PC-3 (cell line): ENCODE measurements at regions not wholly inside any gene's neighbourhood (a gene's known extent, or its start where the extent isn't known, plus 50 kb on each side); places are given as distances from the start of the nearest gene placed in this dataset.

Experiments
- EZH2phosphoT487 ChIP-seq: fragments of 300-600 bp; sonication (generic); IDR thresholded peaks from 2 replicates; pipeline ENCODE4 v1.6.1; 2018; ENCODE audit warnings: mild to moderate bottlenecking, antibody characterized with exemption, low read length, borderline replicate concordance
- TF ChIP-seq, protein P1 (sequence below): fragments of 300-600 bp; sonication (generic); conservative IDR thresholded peaks from 2 replicates; pipeline ENCODE4 v1.5.1; 2017; ENCODE audit warnings: antibody characterized with exemption, low read depth, mild to moderate bottlenecking, low read length

DNA sequence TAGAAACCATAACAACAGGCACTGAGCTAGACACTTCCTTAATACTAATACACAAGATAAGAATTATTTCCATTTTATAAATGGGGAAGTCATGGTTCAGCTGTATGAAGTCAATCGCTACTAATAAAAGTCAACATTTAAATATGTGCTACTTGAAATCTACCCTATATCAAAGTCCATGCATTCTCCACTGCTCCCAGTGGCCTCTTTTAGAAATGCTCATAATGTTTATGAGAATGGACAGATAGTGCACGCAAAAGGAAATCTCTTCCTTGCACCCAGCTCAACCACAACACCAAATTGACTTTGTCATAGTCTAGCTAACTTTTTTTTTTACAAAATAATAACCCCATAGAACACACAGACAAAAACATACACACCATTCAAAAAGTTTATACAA, 281.7 kb upstream of the CXADR start:
- TF ChIP-seq, protein P1, sequence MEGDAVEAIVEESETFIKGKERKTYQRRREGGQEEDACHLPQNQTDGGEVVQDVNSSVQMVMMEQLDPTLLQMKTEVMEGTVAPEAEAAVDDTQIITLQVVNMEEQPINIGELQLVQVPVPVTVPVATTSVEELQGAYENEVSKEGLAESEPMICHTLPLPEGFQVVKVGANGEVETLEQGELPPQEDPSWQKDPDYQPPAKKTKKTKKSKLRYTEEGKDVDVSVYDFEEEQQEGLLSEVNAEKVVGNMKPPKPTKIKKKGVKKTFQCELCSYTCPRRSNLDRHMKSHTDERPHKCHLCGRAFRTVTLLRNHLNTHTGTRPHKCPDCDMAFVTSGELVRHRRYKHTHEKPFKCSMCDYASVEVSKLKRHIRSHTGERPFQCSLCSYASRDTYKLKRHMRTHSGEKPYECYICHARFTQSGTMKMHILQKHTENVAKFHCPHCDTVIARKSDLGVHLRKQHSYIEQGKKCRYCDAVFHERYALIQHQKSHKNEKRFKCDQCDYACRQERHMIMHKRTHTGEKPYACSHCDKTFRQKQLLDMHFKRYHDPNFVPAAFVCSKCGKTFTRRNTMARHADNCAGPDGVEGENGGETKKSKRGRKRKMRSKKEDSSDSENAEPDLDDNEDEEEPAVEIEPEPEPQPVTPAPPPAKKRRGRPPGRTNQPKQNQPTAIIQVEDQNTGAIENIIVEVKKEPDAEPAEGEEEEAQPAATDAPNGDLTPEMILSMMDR = no peak
- TF ChIP-seq EZH2phosphoT487 = no peak
